ENCODE measurements at regions not wholly inside any gene's neighbourhood (a gene's known extent, or its start where the extent isn't known, plus 50 kb on each side); places are given as distances from the start of the nearest gene placed in this dataset.

DNA sequence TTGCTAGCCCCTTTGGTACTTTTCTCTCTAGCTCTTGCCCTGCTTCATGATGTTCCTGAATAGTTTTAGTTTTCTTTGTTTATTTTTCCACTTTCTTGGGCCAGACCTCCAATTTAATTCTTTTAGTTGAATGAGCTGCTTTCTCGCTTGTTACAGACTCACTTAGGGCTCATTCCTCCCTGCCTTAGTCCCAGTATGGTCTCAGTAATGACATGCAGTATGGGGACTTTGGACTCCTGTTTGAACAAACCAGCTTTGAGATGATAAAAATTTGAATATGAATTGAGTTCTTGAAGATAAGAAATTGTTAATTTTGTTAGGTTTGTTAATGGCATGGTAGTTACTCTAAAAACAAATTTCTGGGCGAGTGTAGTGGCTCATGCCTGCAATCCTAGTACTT lies 284.8 kb upstream of the DMRT1 start:
- no peaks in the 10 kb centered on the region for H3K36me3 ChIP-seq
- no peak for DNase-seq
- 57% methylated on average over 2 of the region's 2 CpGs for WGBS (ENCODE audit: insufficient coverage, low coverage, low lambda C conversion rate, missing lambda C conversion rate)
- intact Hi-C loops (cut with DNase I) = no loop called here
- no peaks in the 10 kb centered on the region for H3K4me1 ChIP-seq
- H3K27me3 ChIP-seq = peaks cover 0 to 8% of the 10 kb centered on the region in 2 donors
- H3K27ac ChIP-seq = no peak overlapping the region
- no peak for TF ChIP-seq POLR2A (IDR thresholded peaks at IDR 0.05)
- TF ChIP-seq, protein P1, sequence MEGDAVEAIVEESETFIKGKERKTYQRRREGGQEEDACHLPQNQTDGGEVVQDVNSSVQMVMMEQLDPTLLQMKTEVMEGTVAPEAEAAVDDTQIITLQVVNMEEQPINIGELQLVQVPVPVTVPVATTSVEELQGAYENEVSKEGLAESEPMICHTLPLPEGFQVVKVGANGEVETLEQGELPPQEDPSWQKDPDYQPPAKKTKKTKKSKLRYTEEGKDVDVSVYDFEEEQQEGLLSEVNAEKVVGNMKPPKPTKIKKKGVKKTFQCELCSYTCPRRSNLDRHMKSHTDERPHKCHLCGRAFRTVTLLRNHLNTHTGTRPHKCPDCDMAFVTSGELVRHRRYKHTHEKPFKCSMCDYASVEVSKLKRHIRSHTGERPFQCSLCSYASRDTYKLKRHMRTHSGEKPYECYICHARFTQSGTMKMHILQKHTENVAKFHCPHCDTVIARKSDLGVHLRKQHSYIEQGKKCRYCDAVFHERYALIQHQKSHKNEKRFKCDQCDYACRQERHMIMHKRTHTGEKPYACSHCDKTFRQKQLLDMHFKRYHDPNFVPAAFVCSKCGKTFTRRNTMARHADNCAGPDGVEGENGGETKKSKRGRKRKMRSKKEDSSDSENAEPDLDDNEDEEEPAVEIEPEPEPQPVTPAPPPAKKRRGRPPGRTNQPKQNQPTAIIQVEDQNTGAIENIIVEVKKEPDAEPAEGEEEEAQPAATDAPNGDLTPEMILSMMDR (IDR thresholded peaks at IDR 0.05) = no peak
- no peaks in the 10 kb centered on the region for H3K9me3 ChIP-seq
- no peak overlapping the region for H3K4me3 ChIP-seq
- no peak for ATAC-seq

DNA sequence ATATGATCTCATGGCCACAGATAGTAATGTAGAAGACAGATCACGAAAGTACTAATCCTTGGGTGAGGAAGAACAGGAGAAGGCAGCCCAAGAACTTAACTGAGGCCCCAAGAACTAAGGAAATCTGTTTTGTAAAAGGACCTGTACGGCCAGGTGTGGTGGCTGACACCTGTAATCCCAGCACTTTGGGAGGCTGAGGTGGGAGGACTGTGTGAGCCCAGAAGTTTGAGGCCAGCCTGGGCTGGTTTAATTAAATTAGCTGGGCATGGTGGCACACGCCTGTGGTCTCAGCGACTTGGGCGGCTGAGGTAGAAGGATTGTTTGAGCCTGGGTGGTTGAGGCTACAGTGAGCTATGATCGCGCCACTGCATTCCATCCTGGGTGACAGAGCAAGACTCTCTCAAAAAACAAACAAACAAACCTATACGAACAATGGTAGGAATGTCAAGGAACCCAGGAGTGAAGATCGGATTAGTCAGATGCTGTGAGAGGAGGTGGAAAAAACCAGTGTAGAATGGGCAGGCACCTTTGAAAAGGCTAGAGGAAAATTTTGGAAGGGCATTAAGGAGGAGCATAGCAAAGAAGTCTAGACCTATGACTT lies 283.8 kb upstream of the DMRT1 start:
- Histone ChIP-seq H3K9me3 (no peaks in the 10 kb centered on the region), H3K4me3 (no peak overlapping the region), H3K36me3 (no peaks in the 10 kb centered on the region), H3K27ac (no peak overlapping the region), H3K4me1 (no peaks in the 10 kb centered on the region), H3K27me3 (peaks cover 0 to 8% of the 10 kb centered on the region in 2 donors)
- TF ChIP-seq, protein P1 (IDR thresholded peaks at IDR 0.05) = no peak
- TF ChIP-seq POLR2A (IDR thresholded peaks at IDR 0.05) = no peak
- intact Hi-C loops (cut with DNase I) = no loop called here
- DNase-seq (no peak), ATAC-seq (no peak)
- WGBS (ENCODE audit: insufficient coverage, low coverage, low lambda C conversion rate, missing lambda C conversion rate) = 79% methylated on average over 7 of the region's 9 CpGs

DNA sequence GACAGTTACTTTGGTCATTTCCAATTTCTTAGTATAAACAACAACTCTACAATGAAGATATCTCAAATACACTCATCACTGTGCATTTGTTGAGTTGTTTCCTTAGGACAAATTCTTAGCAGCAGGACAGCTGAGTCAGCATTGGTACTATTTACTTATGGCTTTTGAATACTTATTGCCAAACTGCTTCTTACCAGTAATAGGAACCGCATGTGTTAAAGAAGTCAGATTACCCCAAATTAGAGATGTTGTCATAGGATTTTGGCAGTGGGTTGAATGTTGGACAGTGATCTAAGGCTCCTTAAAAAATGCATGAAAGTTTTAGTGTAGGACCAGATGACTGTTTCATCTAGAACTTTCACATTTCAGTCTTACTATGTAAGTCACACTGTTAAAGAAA lies 280.1 kb upstream of the DMRT1 start:
- Histone ChIP-seq H3K4me1 (no peaks in the 10 kb centered on the region), H3K36me3 (no peaks in the 10 kb centered on the region), H3K9me3 (no peaks in the 10 kb centered on the region), H3K4me3 (no peak overlapping the region), H3K27me3 (no peaks in the 10 kb centered on the region), H3K27ac (no peak overlapping the region)
- ATAC-seq = no peak
- TF ChIP-seq POLR2A (IDR thresholded peaks at IDR 0.05) = no peak
- TF ChIP-seq, protein P1 (IDR thresholded peaks at IDR 0.05) = no peak
- intact Hi-C loops (cut with DNase I) = no loop called here
- WGBS (ENCODE audit: insufficient coverage, low coverage, low lambda C conversion rate, missing lambda C conversion rate) = 10% methylated on average over 1 of the region's 1 CpG
- DNase-seq = no peak

DNA sequence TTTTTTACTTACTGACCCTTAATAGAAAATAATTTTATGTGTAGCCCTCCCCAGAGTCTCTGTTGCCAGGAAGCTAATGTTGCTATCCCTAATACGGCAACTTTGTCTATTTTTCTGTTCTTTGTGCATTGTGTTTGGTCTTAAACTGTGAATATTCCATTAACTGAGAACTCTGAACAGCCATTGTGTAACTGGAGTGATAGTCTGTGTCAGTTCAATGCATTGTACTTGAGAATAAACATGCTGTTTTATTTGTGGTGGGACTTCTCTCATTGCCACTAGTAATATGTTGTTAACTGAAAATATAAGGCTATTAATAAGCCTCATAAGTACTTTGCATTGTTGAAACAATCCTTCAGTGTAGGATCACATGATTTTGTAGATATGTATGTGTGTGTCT lies 278.3 kb upstream of the DMRT1 start:
- Histone ChIP-seq H3K9me3 (no peaks in the 10 kb centered on the region), H3K4me1 (peaks cover 0 to 7% (median 0%) of the 10 kb centered on the region in 4 donors), H3K27ac (peak overlapping the region in 1 of 3 donors; percentile 16), H3K27me3 (no peaks in the 10 kb centered on the region), H3K36me3 (no peaks in the 10 kb centered on the region), H3K4me3 (no peak overlapping the region)
- DNase-seq (no peak), ATAC-seq (no peak)
- no peak for TF ChIP-seq POLR2A (IDR thresholded peaks at IDR 0.05)
- TF ChIP-seq, protein P1 (IDR thresholded peaks at IDR 0.05) = no peak
- intact Hi-C loops (cut with DNase I) = no loop called here
- 75% methylated on average over 1 of the region's 1 CpG for WGBS (ENCODE audit: insufficient coverage, low coverage, low lambda C conversion rate, missing lambda C conversion rate)

DNA sequence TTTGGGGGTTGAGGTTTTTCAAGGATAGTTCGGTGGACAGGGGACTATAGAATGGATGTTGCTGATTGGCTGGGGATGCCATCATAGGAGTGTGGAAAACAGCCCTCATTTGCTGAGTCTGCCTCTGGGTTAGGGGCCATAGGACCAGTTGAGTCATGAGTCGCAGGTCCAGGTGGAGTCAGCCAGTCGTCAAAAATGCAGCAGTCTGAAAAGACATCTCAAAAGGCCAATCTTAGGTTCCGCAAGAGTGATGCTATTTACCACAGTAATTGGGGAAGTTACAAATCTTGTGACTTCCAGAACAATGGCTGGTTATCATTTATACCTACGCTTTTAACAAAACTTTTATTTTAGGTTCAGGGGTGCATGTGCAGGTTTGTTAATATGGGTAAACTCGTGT lies 276.0 kb upstream of the DMRT1 start:
- Histone ChIP-seq H3K27ac (no peak overlapping the region), H3K4me1 (peaks cover 0 to 7% (median 0%) of the 10 kb centered on the region in 4 donors), H3K36me3 (no peaks in the 10 kb centered on the region), H3K4me3 (no peak overlapping the region), H3K9me3 (no peaks in the 10 kb centered on the region), H3K27me3 (no peaks in the 10 kb centered on the region)
- TF ChIP-seq, protein P1 (IDR thresholded peaks at IDR 0.05) = no peak
- no peak for TF ChIP-seq POLR2A (IDR thresholded peaks at IDR 0.05)
- intact Hi-C loops (cut with DNase I) = no loop called here
- 90% methylated on average over 5 of the region's 6 CpGs for WGBS (ENCODE audit: insufficient coverage, low coverage, low lambda C conversion rate, missing lambda C conversion rate)
- no peak for ATAC-seq
- no peak for DNase-seq
